ENCODE measurements at regions not wholly inside any gene's neighbourhood (a gene's known extent, or its start where the extent isn't known, plus 50 kb on each side); places are given as distances from the start of the nearest gene placed in this dataset.

DNA sequence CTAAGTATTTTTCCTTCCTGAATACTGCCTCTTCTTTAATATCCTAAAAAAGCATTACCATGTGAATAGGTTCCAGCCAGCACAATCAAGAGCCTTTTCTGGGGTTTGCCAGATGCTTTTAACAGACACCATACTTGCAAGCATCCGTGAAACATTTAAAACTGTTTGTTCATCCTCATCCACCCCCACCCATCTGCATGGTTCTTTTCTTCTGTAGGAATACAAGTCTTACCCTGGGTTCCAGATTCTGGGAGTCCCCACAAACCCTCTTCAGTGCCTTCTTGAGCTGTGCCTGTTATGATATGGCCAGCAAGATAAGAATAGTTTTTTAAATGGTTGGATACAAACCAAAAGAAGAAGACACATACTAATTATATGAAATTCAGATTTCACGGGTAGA lies 354.9 kb upstream of the PLXNA2 start:
- no peak for DNase-seq

DNA sequence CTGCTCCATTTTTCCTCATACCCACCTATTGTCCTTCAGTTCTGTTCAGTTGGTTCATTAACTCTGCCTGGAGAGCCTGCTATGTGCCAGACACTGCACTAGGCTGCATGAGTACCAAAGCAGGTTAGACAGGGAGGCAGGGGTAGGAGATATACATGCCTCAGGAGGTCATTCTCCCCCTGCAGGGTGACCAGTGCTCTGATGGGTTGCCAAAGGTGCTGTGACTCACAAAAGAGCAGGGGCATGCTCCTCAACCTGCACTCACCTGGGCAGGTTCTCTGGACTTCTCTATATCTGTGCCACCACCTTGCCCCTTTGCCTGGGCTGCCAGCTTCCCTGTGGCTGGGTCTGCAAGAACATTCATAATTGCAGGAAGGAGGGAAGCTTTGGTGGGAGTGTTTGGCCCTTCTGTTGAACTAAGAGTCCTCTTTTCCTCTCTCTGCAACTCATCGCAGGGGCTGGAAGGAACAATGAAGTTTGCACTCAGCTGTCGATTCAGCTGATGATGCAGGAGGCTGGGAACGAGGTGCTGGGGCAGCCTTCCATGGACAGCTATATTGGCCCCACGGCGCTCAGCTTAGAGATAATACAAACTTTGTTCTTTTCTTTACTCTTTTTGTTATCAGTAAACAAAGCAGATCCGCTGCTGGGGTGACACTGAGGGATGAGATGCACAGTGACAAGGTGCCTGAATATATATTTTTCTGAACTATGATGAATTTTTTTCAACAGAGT lies 356.4 kb upstream of the PLXNA2 start:
- DNase-seq: no peak

DNA sequence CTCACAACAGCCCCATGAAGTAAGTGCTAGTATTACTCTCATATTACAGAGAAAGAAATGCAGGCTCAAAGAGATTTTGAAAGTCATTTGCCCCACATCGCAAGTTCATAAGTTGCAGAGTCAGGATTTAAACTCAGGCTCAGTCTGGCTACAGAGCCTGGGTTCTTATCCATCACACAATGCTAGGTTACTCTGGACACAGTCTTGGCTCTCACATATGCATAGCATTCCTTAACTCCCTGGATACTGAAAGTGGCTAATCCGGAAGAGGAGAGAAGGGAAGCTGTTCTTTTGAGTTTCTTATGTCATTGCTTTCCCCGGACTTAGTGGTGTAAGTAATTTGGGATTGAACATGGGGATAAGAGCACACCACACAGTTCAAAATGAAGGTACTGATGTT lies 357.4 kb upstream of the PLXNA2 start:
- DNase-seq: no peak

DNA sequence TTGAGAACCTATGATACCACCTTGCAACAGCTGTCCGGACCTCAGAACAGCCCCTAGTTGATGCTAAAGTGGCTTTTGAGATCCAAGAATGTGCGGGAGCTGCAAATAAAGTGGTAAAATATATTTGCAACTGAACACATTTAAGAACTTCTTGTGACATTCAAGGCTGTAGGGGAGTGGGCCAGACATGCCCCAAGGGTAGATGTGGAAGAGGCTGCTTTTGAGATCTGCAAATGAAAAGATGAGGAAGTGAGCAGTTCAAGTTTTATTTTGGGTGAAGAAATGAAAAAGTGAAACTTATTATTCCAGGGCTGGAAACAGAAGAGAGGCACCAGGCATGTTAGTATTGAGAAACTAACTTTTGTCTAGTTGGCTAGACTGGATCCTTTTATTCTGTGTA lies 359.5 kb upstream of the PLXNA2 start:
- no peak for DNase-seq

DNA sequence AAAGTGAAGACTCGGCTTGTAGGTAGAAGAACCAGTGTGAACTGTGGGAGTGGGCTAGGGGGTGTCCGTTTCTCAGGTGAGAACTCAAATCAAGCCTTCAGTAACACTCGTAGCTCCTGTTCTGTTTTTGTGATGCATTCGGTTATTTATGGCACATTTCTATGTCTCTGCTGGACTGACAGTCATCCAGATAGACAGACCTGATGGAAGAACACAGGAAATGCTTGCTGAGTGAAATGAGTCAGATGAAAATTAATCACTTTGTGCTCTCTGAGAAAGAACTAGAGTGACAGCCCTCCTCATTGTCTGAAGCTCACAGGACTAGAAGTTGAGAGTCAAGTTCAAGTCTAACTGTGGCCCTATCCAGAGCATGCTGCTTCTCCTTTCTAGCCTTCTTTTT lies 360.1 kb upstream of the PLXNA2 start:
- no peak for DNase-seq

DNA sequence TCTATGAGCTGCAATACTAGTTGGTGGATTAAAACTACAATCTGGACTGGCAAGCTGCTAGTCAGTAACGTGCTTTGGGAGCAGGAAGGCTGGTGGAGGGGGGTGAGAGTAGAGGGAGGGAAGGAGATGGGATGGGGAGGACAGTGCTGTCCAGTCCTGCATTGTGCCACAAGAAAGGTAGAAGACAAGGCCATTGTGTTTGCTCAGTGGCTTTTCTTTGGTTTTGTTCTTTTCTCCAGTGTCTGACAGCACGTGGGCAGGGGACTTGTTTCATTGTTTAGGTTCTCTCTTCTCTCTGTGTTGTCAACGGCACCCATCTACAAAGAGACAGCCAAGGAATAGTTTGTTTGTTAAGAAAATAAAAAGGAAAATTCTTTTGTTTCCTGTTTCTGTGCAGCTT lies 362.8 kb upstream of the PLXNA2 start:
- no peak for DNase-seq

DNA sequence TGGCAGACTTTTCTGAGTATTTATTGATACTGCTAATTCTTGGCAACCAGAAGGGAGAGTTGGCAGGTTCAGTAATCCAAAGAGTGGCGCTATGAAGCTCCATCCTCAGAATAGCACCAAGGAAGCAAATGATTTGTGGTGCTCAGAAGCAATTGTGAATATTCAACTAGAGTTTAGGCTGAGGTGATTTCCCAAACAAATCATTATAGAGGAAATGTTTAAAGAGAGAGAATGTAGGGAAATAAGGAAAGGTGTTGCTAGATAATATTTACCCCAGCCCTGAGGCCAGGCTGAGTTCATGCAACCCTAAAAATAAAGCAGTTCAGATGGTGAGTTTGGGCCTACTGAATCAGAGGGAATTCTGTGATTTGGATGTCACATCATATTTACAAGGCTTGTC lies 363.4 kb upstream of the PLXNA2 start:
- DNase-seq: no peak

DNA sequence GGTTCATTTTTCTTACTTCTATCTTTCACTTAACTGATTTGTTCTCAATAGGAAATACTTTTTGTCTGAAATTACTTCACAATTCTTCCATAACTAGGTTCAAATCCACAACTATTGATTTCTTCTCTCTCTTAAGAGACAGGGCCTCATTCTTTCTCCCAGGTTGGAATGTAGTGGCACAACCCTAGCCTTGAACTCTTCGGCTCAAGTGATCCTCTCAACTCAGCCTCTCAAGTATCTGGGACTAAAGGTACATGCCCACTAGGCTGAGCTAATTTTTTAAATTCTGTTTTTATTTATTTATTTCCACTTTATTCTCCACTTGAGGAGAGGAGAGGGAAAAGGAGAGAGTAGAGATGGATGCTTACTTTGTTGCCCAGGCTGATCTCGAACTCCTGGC lies 370.4 kb upstream of the PLXNA2 start:
- no peak for DNase-seq

DNA sequence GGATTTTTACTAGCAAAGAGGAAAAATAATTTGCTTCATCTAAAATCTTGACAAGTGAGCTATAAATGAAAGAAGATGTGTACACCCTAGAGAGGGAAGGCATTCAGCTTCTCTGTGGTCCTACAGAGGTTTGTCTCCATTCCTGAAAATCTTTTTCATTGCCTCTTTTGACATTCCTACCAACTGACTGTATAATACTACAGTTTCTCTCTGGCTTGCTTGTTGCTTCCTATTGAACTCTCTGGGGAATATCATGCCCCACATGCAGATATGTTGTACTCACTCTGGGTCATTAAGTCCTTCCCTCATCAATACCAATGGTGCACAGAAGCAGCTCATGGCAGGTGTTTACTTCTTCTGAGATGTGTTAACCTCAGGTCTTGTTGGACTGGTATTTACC lies 371.2 kb upstream of the PLXNA2 start:
- DNase-seq: no peak

DNA sequence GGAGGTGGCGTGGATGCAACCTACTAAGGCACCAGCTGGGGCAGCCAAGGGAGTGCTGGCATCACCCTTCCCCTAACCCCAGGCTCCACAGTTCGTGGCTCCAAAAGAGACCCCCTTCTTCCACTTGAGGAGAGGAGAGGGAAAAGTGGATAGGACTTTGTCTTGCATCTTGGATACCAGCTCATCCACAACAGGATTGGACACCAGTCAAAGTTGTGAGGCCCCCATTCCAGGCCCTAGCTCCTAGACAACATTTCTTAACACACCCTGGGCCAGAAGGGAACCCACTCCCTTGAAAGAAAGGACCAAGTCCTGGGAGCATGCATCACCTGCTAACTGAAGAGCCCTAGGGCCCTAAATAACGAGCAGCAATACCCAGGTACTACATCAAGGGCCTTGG lies 372.6 kb upstream of the PLXNA2 start:
- DNase-seq: no peak

DNA sequence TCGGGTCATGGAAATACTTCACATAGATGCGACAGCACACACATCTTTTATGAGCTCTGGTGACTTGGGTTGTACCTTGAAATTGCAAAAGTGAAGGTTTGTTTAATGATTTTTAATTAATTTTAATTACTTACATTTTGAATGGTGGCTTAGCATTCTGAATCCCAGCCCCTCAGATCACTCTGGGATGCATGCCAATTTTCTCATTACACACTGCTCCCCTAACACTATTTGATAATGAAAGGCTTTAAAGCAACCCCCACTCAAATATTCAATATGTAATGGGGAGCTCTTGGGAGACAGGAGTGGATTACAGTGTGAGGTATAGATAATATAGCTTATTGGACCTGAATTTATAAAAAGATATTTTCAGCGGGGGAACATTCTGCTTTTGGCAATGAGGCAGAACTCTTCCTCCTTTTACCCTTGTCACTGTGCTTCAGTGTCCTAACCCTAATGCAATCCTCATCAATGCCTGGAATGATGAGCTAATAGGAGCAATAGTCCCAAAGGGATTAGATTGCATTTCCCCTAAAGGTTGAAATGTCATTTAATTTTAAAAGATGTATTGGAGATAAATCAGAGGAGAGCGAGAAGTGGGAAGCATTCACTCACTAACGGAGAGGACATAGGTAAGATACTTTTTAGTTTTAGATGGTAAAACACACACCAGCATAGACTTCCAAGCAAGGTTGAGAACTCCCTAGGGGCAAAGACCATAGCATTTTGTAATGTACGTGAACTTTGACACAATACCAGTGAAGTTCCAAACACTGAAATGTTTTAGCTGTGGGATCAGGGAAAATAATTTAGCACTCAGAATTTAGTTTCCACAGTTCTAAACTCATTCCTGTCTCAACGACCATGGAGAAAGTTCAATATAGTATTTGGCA lies 384.1 kb upstream of the PLXNA2 start:
- no peak for DNase-seq

DNA sequence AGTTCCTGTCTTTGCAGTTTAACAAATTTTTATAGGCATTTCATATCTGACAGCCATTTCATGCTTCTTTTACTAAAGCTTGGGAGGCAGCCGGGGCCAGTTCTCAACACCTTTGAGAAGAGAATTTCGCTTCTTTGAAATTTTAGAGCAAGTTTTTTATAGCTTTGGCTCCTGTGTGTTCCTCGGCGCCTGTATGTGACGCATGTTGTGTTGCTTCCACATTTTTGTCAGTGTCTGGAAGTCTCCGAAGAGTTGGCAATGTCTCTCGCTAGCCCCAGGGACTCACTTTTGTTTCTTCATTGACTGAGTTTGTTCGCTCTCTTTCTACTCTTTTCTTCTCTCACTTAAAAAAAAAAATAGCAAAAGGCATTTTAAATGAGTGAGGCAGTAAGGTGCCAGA lies 386.9 kb upstream of the PLXNA2 start:
- DNase-seq: no peak

DNA sequence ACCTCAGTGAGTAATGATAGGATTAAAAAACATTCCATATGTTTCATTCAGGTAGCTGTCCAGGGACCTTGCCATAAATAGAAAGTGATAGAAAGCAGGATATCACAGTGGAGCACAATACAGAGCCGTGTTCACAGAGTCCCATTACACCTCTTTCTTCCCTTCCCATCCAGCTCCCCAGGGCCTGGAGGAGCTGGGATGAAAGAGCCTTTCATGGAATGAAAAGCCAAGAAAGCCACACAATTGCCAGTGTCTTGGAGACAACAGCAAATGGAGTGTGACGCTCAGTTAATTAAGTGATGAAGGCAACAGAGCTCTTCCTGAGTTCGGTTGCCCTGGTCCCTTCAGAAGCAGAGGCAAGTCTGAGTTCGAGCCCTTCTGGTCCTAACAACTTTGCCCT lies 387.3 kb upstream of the PLXNA2 start:
- no peak for DNase-seq

DNA sequence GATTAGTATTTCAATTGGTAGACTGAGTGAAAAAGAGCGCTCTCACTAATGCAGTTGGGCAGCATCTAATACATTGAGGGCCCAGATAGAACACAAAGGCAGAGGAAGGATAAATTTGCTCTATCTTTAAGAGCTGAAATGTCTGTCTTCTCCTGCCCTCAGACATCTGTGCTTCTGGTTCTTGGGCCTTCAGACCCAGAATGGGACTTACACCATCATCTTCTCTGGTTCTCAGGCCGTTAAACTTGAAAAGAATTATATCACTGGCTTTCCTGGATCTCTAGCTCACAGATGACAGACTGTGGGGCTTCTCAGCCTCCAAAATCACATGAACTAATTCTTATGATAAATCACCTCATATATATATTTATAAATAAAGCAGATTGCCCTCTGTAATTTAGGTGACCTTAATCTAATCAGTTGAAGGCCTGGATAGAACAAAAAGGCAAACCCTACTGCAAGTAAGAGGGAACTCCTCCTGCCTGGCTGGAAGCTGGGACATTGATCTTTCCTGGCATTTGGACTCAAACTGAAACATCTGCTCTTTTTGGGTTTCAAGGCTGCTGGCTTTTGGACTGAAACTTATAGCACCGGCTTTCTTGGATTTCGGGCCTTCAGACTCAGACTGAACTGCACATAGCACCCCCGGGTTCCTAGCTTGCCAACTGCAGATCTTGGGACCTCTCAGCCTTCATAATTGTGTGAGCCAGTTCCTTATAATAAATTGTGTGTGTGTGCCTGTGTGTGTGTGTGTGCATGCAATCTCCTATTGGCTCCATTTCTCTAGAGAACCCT lies 390.4 kb upstream of the PLXNA2 start:
- DNase-seq: no peak

DNA sequence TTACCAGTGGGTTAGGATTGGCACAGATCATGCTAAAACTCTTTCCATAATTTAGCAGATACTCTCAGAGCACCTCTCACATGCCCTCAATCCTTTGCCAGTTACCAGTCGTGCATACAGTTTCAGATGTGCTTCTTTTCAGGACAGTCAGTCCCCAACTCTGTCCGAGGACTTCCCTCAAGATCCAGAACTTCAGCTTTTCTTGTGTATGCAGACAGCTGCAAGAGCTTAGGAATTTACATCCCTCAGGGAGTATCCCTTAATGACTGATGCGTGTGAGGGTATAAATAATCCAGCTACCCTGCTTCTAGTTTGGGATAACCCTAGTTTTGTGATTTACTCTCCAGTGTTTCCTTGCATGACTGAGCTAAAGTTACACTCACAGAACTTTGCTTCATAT lies 393.0 kb upstream of the PLXNA2 start:
- DNase-seq: no peak

DNA sequence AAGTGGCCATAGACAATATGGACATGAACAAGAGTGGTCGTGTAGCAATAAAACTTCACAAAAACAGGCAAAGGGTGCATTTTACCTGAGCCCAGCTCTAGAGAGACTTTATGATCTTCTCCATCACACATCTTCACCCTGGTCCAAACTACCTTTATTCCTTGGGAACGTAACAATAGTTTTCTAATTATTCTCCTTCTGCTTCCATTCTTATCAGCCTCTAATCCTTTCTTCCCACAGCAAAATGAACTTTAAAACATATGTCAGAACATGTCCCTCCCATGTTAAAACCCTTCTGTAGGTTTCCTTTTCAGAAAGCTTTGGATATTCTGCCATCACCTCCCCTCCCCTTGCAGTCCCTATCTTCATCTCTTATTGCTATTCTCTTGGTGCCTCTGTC lies 395.2 kb upstream of the PLXNA2 start:
- no peak for DNase-seq

DNA sequence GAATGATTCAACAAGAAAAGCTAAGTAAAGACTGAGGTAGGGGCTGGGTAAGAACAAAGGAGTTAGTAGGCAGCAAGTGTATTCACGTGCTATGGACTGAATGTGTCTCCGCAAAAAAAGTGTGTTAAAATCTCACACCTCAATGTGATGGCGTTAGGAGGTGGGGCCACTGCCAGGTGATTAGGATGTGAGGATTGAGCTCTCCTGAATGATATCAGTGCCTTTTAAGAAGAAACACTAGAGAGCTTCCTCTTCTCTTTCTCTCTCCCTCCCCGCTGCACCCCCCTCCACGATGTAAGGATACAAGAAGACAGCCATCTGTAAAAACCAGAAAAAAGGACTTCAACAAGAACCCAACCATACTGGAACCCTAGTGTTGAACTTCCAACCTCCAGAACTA lies 396.1 kb upstream of the PLXNA2 start:
- no peak for DNase-seq

DNA sequence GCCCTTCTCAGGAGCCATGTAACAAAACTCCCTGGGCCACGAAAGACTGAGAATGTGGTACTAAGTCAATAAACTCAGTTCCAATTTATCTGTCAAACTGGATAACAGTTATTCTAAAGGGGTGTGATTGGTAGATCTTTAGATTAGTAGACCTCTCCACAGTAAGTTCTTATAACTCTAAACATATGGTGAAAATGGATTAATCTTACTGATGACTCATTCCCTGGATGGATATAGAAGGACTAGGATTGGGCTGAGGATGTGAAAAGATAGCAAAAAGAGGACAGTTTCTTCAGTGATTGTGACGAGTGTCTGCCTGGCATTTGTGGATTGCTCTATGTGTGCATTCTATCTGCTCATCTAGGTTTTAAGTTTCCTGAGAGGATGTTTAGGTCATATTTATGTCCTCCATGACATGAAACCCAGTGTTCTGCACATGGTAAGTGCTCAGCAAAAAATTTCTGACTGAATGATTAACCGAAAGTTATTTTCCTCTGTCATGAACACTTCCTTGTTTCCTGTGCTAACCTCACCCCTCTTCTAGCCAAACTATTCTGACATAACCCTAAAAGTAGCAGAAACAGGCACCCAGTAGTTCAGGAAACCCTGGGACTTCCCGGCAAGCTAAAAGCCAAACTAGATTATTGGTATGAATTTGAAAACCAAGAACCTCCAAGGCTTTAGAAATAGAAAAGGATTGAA lies 397.5 kb upstream of the PLXNA2 start:
- no peak for DNase-seq

DNA sequence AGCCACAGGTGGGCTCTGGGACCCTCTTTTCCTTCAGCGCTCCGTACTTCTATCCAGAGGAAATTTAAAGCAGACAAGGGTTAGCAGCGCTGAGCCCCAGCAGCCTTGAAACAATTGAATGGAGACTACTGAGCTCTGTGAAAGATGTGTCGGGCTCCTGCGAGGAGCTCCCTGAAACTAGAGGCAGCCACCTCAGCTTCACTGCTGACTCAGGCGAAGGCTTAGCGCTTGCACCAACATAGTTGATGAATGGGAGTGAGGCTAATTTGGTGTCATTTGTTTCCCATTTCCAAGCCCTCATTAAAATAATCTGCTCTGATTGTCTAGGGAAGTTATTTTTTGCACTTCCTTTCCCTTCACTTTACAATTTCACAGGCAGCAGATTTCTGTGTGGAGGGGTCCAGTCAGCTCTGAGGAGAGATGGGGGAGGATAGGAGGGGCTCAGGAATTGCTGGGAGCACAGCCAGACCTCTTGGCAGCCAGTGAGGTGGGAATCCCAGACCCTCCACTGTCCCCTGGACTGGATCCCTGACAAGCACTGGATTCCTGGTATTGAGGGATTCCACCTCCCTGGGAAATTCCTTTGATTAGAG lies 398.9 kb upstream of the PLXNA2 start:
- no peak for DNase-seq

DNA sequence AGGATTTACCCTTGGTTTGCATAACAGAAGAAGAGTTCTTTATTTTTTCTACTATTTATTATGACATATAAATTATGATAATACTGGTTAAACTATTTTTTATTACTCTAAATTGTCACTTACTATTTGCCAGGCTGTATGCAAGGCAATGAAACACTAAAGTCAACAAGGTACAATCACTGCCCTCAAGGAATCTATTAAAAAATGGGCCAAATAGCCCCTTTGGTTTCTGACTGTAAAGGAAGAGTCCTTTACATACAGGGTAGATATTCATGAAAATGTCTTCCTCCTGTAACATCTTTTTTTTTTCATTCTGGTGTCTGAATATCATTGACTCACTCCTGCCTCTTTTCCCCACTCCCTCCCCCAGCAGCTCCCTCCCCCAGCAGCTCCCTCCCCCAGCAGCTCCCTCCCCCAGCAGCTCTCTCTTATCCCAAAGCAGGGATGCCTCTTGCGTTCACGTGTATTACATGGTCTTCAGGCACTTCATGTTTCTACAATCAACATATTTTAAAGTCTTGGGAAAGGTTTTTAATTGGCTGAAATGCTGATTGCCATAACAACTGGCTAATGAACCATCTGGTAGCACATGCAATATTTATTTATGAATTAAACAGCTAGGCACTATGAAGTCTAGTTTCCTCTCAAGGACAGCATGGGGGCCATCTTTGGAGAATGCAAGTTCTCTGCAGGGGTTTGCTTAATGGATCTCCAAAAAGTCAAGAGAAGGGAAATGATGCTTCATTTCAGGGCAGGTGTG lies 400.4 kb upstream of the PLXNA2 start:
- no peak for DNase-seq

DNA sequence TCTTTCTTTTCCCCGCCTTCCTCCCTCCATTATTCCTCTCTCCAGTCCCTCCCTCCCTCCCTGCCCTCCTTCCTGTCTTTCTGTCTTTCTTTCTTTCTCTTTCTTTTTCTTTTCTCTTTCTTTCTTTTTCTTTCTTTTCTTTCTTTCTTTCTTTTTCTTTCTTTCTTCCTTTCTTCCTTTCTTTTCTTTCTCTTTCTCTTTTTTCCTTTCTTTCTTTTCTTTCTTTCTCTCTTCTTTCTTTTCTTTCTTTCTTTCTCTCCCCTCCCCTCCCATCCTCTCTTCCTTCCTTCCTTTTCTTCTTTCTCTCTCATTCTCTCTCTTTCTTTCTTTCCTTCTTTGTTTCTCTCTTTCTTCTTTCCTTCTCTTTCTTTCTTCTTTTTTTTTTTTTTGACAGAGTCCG lies 402.2 kb upstream of the PLXNA2 start:
- no peak for DNase-seq

DNA sequence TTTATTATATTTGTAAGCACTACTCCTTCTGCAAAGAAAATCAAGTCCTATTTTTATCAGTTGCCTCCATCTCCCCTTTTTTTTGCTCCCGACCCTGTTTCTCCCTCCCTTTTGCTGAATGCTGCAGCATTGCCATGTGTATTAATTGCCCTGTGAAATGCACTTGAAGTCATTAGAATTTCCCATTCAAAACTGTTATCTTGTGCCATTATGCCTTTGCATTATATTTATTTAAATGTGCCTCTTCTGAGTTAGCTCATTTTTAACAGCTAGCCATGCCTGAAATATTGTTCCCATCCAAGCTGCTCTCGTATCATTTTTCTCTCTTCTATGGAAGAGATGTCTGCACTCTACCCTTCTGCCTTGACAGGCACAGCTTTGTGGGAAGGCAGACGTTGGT lies 404.0 kb upstream of the PLXNA2 start:
- no peak for DNase-seq

All from AML-193 (cell line).